HFF-Myc (cell line): ENCODE measurements at regions not wholly inside any gene's neighbourhood (a gene's known extent, or its start where the extent isn't known, plus 50 kb on each side); places are given as distances from the start of the nearest gene placed in this dataset.
"Not testable (repeated sequence)": the region's sequence is repeated elsewhere in the genome, so short reads cannot be mapped to it uniquely, and the experiment has no call there.

Experiments used
- DNase-seq: peaks from one replicate; pipeline ENCODE4 v3.0.0-alpha.2; 2011; ENCODE audit warnings: low read depth; ENCODE audit errors: extremely low read depth
- H3K4me3 ChIP-seq: replicated peaks from 2 replicates; pipeline ENCODE4 v1.5.1; 2011; ENCODE audit warnings: low read depth, mild to moderate bottlenecking, control low read depth, low read length
- TF ChIP-seq, protein P1 (sequence below): IDR thresholded peaks from 2 replicates; pipeline ENCODE4 v1.5.1; 2012; ENCODE audit warnings: mild to moderate bottlenecking, low read depth, low read length, control low read depth; ENCODE audit errors: missing control alignments

- no peak for DNase-seq
- no peak overlapping the region for H3K4me3 ChIP-seq
- TF ChIP-seq, protein P1, sequence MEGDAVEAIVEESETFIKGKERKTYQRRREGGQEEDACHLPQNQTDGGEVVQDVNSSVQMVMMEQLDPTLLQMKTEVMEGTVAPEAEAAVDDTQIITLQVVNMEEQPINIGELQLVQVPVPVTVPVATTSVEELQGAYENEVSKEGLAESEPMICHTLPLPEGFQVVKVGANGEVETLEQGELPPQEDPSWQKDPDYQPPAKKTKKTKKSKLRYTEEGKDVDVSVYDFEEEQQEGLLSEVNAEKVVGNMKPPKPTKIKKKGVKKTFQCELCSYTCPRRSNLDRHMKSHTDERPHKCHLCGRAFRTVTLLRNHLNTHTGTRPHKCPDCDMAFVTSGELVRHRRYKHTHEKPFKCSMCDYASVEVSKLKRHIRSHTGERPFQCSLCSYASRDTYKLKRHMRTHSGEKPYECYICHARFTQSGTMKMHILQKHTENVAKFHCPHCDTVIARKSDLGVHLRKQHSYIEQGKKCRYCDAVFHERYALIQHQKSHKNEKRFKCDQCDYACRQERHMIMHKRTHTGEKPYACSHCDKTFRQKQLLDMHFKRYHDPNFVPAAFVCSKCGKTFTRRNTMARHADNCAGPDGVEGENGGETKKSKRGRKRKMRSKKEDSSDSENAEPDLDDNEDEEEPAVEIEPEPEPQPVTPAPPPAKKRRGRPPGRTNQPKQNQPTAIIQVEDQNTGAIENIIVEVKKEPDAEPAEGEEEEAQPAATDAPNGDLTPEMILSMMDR = no peak
These were observed 589.4 kb downstream of the ANKRD50 start for GRCh38 chr4:124123181-124123580.

- no peak for DNase-seq
- TF ChIP-seq, protein P1 = no peak
- no peak overlapping the region for H3K4me3 ChIP-seq
These were observed 588.8 kb downstream of the ANKRD50 start for GRCh38 chr4:124123721-124124120.

- H3K4me3 ChIP-seq, DNase-seq: not testable (repeated sequence)
These were observed 581.2 kb downstream of the ANKRD50 start for GRCh38 chr4:124131324-124131723.

DNA sequence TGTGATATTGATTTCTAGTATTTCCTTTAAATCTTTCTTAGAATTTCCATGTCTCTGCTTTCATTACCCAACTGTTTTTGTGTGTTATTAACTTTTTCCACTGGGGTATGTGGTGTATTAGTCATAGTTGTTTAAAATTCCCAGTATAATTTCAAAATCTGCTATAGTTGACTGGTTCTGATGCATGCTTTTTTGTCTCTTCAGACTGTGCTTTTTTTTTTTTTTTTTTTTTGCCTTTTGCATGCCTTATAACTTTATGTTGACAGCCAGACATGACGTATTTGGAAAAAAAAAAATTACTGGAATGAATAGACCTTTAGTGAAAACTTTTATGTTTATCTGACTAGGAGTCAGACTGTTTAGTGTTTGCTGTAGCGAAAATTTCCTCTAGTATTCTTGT lies 580.4 kb downstream of the ANKRD50 start:
- H3K4me3 ChIP-seq = no peak overlapping the region
- DNase-seq = no peak
- TF ChIP-seq, protein P1 = no peak

DNA sequence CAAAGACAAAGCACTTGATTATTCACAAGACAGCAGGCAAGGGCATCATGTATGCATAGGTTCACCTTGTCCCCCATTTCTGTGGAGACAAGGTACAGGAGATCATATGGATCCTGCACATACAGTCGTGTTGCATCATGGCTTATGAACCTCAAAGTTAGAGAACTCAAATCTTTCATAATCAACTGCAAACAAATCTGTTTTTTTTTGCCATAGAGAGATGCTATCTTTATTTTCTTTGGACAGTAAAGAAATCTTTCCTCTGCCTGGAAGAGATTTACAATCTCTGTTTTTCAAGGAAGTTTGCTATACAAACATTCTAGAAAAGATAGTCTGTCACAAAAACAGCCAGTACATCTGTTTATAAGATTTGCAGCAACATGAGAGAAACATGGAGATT lies 578.8 kb downstream of the ANKRD50 start:
- no peak for DNase-seq
- no peak overlapping the region for H3K4me3 ChIP-seq
- TF ChIP-seq, protein P1 = no peak

GRCh38 chr4:124135409-124135813 lies 577.1 kb downstream of the ANKRD50 start:
- peak; percentile 24 for DNase-seq
- TF ChIP-seq, protein P1 = no peak
- no peak overlapping the region for H3K4me3 ChIP-seq

GRCh38 chr4:124139044-124139443 lies 573.5 kb downstream of the ANKRD50 start:
- TF ChIP-seq, protein P1 = no peak
- no peak for DNase-seq

DNA sequence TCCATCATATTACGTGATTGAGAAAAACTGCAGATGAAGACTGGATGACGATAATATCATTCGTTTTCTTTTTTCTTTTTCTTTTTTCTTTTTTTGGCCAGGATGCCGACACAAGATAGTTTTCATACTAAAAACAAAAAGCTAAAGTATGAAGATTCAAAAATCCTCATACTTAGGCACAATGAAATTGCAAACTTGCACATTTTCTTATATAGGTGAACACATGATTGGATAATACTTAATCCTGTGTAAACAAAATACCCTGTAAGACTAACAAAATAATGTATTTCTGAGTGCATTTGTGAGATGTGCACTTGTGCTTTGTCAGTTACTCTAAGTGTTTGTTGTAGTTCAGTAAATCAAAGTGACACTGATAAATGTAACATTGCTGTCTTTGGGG lies 568.9 kb downstream of the ANKRD50 start:
- DNase-seq = no peak
- no peak overlapping the region for H3K4me3 ChIP-seq
- TF ChIP-seq, protein P1 = no peak

More at GRCh38 chr4:124139044-124139443, 573.5 kb downstream of the ANKRD50 start:
- H3K4me3 ChIP-seq = no peak overlapping the region
